Fibroblast of mammary gland (primary cell): ENCODE measurements at regions not wholly inside any gene's neighbourhood (a gene's known extent, or its start where the extent isn't known, plus 50 kb on each side); places are given as distances from the start of the nearest gene placed in this dataset.

Source experiments
- DNase-seq: peaks from one replicate; pipeline ENCODE4 v3.0.0-alpha.2; 2010; ENCODE audit warnings: low read depth
- H3K4me3 ChIP-seq: 2 replicates; pipeline ENCODE4 v1.5.1; 2011; ENCODE audit warnings: low read depth, mild to moderate bottlenecking, low read length, moderate library complexity; ENCODE audit not compliant: control insufficient read depth
- TF ChIP-seq, protein P1 (sequence below): conservative IDR thresholded peaks from 2 replicates; pipeline ENCODE4 v1.5.1; 2011; ENCODE audit warnings: low read depth, low read length, inconsistent platforms; ENCODE audit not compliant: control insufficient read depth, insufficient read depth

- TF ChIP-seq, protein P1, sequence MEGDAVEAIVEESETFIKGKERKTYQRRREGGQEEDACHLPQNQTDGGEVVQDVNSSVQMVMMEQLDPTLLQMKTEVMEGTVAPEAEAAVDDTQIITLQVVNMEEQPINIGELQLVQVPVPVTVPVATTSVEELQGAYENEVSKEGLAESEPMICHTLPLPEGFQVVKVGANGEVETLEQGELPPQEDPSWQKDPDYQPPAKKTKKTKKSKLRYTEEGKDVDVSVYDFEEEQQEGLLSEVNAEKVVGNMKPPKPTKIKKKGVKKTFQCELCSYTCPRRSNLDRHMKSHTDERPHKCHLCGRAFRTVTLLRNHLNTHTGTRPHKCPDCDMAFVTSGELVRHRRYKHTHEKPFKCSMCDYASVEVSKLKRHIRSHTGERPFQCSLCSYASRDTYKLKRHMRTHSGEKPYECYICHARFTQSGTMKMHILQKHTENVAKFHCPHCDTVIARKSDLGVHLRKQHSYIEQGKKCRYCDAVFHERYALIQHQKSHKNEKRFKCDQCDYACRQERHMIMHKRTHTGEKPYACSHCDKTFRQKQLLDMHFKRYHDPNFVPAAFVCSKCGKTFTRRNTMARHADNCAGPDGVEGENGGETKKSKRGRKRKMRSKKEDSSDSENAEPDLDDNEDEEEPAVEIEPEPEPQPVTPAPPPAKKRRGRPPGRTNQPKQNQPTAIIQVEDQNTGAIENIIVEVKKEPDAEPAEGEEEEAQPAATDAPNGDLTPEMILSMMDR: no peak
- no peak for DNase-seq
- no peak overlapping the region for H3K4me3 ChIP-seq
Observed at GRCh38 chr21:35135481-35135880, 86.4 kb upstream of the RUNX1 start.

DNA sequence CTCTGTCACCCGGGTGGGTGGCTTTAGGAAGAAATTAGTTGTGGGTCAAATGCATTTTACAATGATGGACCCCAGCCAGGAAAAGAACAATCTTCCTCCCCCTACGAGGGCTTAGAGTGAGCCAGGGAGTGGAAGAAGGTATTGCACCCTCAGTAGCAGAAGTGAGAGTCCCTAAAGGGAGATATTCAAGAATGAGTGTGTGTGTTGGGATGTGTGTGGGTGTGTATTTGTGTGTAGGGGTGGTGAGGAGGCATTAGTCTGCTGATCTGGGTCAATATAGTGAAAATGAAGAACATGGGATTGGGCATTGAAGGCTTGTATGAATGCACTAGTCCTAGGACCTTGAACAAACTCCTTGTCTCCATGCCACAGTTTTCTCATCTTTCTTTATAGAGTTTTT is 85.2 kb upstream of the RUNX1 start:
- TF ChIP-seq, protein P1: no peak
- no peak for DNase-seq
- H3K4me3 ChIP-seq: no peak overlapping the region

GRCh38 chr21:35128536-35128935 is 79.4 kb upstream of the RUNX1 start:
- TF ChIP-seq, protein P1: no peak
- no peak overlapping the region for H3K4me3 ChIP-seq
- no peak for DNase-seq

- H3K4me3 ChIP-seq: no peak overlapping the region
- DNase-seq: no peak
- TF ChIP-seq, protein P1: no peak
Observed at GRCh38 chr21:35127851-35128250, 78.7 kb upstream of the RUNX1 start.

DNA sequence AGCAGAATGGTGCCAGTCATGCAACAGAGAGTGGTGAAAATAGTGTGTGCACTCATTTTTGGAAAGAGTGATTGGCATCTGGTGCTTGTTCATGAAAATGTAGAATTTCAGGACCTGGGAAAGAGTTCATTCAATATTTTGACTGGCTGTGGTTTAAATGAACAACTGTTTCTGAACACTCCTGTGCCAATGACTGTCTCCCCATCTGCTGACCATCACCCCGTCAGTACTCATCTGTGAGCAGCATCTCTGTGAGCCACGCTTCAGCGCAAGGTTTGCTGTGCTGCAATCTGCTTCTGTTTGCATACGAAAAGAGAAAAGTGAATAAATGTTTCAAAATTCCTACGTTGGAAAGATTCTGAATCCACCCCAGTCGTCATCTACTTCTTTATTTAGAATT is 77.9 kb upstream of the RUNX1 start:
- DNase-seq: no peak
- TF ChIP-seq, protein P1: no peak
- H3K4me3 ChIP-seq: no peak overlapping the region

DNA sequence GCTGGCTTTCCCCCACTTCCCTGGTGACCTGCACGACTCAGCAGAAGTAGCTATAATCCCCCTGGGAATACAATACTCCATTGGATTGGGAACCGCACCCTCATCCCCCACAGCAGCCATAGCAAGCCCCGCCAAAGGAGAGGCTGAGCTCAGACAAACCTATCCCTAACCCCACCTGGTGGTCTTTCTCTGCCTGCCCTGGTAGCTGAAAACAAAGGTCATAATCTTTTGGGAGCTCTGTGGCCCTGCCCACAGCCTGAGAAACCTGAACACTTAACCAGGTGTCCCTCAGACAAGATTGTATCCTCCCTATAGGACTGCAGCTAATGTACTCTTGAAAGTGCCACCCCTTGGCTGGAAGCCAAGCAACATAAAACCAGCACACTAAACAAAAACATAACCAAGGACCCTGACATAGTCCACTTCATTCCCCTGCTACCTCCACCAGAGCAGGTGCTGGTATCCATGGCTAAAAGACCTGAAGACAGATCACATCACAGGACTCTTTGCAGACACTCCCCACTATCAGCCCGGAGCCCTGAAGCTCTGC is 71.6 kb upstream of the RUNX1 start:
- no peak overlapping the region for H3K4me3 ChIP-seq
- TF ChIP-seq, protein P1: no peak
- no peak for DNase-seq

DNA sequence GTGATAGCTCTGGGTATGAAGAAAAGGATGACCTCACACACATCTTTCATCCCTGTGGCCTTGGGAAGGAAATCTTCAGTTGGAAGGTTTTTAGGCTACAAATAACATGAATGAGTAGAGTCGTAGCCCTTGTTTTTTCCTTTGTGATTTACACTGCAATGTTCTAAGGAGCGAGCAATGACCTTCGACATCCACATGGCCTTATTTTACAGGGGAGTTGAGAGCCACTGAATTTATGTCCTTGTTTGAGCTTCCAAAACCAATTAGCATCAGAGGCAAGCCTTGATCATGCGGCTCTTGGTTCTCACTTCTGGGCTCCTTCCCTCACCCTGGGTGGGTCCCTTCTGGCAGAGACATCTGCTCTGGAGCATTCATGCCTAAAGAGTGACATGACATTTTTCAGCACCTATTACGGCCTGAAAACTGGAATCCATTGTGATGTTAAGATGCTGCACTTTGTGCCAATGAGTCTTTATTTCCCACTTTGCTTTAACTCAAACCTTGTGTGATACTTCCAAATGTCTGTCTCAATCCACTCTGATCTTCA is 70.5 kb upstream of the RUNX1 start:
- TF ChIP-seq, protein P1: no peak
- no peak for DNase-seq
- no peak overlapping the region for H3K4me3 ChIP-seq
